Type B pancreatic cell (in vitro differentiated cells): ENCODE measurements at regions not wholly inside any gene's neighbourhood (a gene's known extent, or its start where the extent isn't known, plus 50 kb on each side); places are given as distances from the start of the nearest gene placed in this dataset.

Experiments used
- DNase-seq: peaks from one replicate; pipeline ENCODE4 v3.0.0; 2021; ENCODE audit warnings: mixed read lengths; ENCODE audit not compliant: unreplicated experiment; ENCODE audit errors: extremely low spot score
- H3K27ac Mint-ChIP-seq: 2 replicates; pipeline ENCODE4 v1.8.0; 2021; ENCODE audit warnings: mild to moderate bottlenecking, mixed read lengths
- H3K27me3 Mint-ChIP-seq: 2 replicates; pipeline ENCODE4 v1.8.0; 2021; ENCODE audit warnings: mixed read lengths
- H3K36me3 Mint-ChIP-seq: 2 replicates; pipeline ENCODE4 v1.8.0; 2021; ENCODE audit warnings: mixed read lengths
- H3K4me1 Mint-ChIP-seq: one replicate; pipeline ENCODE4 v1.8.0; 2021; ENCODE audit warnings: mixed read lengths; ENCODE audit not compliant: unreplicated experiment
- H3K4me3 Mint-ChIP-seq: 2 replicates; pipeline ENCODE4 v1.8.0; 2021; ENCODE audit warnings: mild to moderate bottlenecking, mixed read lengths
- H3K9me3 Mint-ChIP-seq: 2 replicates; pipeline ENCODE4 v1.8.0; 2021; ENCODE audit warnings: mixed read lengths
- TF ChIP-seq, protein P1 (sequence below): fragments of 200-600 bp; sonication (generic); conservative IDR thresholded peaks from 2 replicates; pipeline ENCODE4 v1.5.0; 2021; ENCODE audit warnings: antibody characterized with exemption, mild to moderate bottlenecking

GRCh38 chr3:181459516-181459915 lies 252.2 kb upstream of the SOX2 start:
- H3K36me3 Mint-ChIP-seq = no peaks in the 10 kb centered on the region
- no peaks in the 10 kb centered on the region for H3K9me3 Mint-ChIP-seq
- no peak overlapping the region for H3K4me3 Mint-ChIP-seq
- peaks cover 5% of the 10 kb centered on the region for H3K4me1 Mint-ChIP-seq
- H3K27me3 Mint-ChIP-seq = no peaks in the 10 kb centered on the region
- H3K27ac Mint-ChIP-seq = no peak overlapping the region
- TF ChIP-seq, protein P1, sequence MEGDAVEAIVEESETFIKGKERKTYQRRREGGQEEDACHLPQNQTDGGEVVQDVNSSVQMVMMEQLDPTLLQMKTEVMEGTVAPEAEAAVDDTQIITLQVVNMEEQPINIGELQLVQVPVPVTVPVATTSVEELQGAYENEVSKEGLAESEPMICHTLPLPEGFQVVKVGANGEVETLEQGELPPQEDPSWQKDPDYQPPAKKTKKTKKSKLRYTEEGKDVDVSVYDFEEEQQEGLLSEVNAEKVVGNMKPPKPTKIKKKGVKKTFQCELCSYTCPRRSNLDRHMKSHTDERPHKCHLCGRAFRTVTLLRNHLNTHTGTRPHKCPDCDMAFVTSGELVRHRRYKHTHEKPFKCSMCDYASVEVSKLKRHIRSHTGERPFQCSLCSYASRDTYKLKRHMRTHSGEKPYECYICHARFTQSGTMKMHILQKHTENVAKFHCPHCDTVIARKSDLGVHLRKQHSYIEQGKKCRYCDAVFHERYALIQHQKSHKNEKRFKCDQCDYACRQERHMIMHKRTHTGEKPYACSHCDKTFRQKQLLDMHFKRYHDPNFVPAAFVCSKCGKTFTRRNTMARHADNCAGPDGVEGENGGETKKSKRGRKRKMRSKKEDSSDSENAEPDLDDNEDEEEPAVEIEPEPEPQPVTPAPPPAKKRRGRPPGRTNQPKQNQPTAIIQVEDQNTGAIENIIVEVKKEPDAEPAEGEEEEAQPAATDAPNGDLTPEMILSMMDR = no peak
- no peak for DNase-seq

DNA sequence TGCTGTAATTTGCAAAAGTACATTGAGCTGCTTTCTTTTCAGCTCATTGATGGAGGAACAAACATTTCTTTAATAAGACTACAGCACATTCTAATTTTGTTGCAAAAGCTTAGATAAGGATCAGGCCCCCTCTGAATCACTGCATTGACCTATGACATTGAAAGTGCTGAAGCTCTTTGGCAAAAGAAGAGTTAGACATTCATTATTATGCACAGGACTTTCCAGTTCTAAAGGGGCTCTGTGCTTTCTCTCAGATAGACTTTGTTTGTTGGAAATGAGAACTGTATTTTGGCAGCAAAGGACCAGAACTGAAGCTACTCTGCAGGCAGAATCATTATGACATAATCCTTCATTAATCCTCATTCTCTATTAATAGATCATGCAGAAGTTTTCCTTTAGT lies 252.9 kb upstream of the SOX2 start:
- no peaks in the 10 kb centered on the region for H3K9me3 Mint-ChIP-seq
- H3K4me3 Mint-ChIP-seq = no peak overlapping the region
- H3K27ac Mint-ChIP-seq = no peak overlapping the region
- H3K36me3 Mint-ChIP-seq = no peaks in the 10 kb centered on the region
- TF ChIP-seq, protein P1 = no peak
- no peak for DNase-seq
- H3K27me3 Mint-ChIP-seq = no peaks in the 10 kb centered on the region
- H3K4me1 Mint-ChIP-seq = peaks cover 5% of the 10 kb centered on the region

DNA sequence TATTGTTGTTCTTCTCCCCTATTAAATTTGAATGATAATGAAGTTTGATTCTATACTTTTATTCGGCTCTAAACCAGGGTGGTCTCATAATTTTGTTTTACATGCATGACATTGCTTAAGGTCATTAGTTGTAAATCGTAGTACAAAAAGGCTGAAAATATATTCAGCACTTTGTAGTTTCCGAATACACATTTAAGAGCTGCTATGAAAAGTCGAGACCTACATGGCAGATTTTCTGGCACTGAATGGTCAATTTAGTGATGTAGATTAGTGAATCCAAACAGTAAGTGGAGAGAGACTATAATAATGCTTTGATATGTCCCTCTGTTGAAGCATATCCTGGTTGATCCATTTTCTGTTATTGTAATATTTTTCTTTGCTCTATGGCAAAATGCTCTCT lies 254.0 kb upstream of the SOX2 start:
- Mint-ChIP-seq H3K4me1 (peaks cover 5% of the 10 kb centered on the region), H3K36me3 (no peaks in the 10 kb centered on the region), H3K27ac (no peak overlapping the region), H3K9me3 (no peaks in the 10 kb centered on the region), H3K4me3 (no peak overlapping the region), H3K27me3 (no peaks in the 10 kb centered on the region)
- TF ChIP-seq, protein P1 = no peak
- DNase-seq = no peak

DNA sequence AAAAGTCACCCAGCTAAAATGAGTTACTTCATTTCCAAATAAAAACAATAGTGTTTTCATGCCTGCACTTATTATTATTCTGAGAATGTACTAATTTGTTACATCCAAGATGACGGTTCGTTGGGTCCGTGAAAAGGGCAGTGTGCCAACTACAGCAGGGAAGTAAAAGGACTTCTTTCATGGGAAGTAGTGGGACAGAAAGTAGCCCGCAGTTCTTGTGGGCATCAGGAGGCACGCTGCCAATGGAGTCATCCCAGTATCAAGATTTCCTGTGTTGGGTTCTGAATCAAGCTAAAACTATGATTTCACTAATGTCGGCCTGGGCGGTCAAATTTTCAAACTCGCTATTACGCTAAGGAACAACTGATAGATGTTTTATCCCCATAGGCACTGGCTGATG lies 254.5 kb upstream of the SOX2 start:
- TF ChIP-seq, protein P1 = no peak
- DNase-seq = no peak
- H3K27me3 Mint-ChIP-seq = no peaks in the 10 kb centered on the region
- H3K36me3 Mint-ChIP-seq = no peaks in the 10 kb centered on the region
- no peak overlapping the region for H3K27ac Mint-ChIP-seq
- H3K4me3 Mint-ChIP-seq = no peak overlapping the region
- peaks cover 5% of the 10 kb centered on the region for H3K4me1 Mint-ChIP-seq
- H3K9me3 Mint-ChIP-seq = no peaks in the 10 kb centered on the region

- H3K9me3 Mint-ChIP-seq = peaks cover 7% of the 10 kb centered on the region
- H3K4me1 Mint-ChIP-seq = peaks cover 5% of the 10 kb centered on the region
- H3K27ac Mint-ChIP-seq = no peak overlapping the region
- H3K36me3 Mint-ChIP-seq = no peaks in the 10 kb centered on the region
- no peak for DNase-seq
- H3K4me3 Mint-ChIP-seq = no peak overlapping the region
- no peaks in the 10 kb centered on the region for H3K27me3 Mint-ChIP-seq
- TF ChIP-seq, protein P1 = no peak
Measured at GRCh38 chr3:181455276-181455675, 256.4 kb upstream of the SOX2 start.

GRCh38 chr3:181454451-181455027 lies 257.2 kb upstream of the SOX2 start:
- Mint-ChIP-seq H3K4me3 (no peak overlapping the region), H3K27me3 (no peaks in the 10 kb centered on the region), H3K36me3 (no peaks in the 10 kb centered on the region), H3K27ac (no peak overlapping the region), H3K9me3 (peaks cover 7% of the 10 kb centered on the region), H3K4me1 (peaks cover 5% of the 10 kb centered on the region)
- DNase-seq = no peak
- TF ChIP-seq, protein P1 = no peak
